A673 (cell line): ENCODE measurements at regions not wholly inside any gene's neighbourhood (a gene's known extent, or its start where the extent isn't known, plus 50 kb on each side); places are given as distances from the start of the nearest gene placed in this dataset.
"Not testable (repeated sequence)": the region's sequence is repeated elsewhere in the genome, so short reads cannot be mapped to it uniquely, and the experiment has no call there.

Experiments
- BruUV-seq: library from RNA; stranded (reverse); fragments of 400-500 nt; replicated peaks from 2 replicates; lab custom pipeline; 2021; lab: Mats Ljungman, UMichigan
- CTCF ChIA-PET: fragments of 300-600 bp; sonication (Branson Sonifier 250); formaldehyde crosslinking; loops from one replicate; lab custom pipeline; 2022; ENCODE audit warnings: antibody characterized with exemption; lab: Charles Lee
- POLR2A ChIA-PET: fragments of 300-600 bp; sonication (Branson Sonifier 250); formaldehyde crosslinking; loops from one replicate; lab custom pipeline; 2022; ENCODE audit warnings: antibody characterized with exemption; ENCODE audit not compliant: low non-redundant PET; lab: Charles Lee
- DNase-seq: peaks from one replicate; pipeline ENCODE4 v3.0.0-alpha.2; 2015; ENCODE audit warnings: low spot score
- H3K27ac ChIP-seq: fragments of 200-600 bp; sonication (generic); 2 replicates; pipeline ENCODE4 v1.5.1; 2016; ENCODE audit warnings: mixed run types, low read depth, mild to moderate bottlenecking, mixed read lengths, antibody characterized with exemption, low read length; ENCODE audit not compliant: poor library complexity, severe bottlenecking
- H3K27me3 ChIP-seq: fragments of 200-600 bp; sonication (generic); replicated peaks from 2 replicates; pipeline ENCODE4 v1.6.1; 2017; ENCODE audit warnings: mixed run types, low read depth, mild to moderate bottlenecking, mixed read lengths, antibody characterized with exemption, low read length; ENCODE audit not compliant: insufficient read depth, poor library complexity
- H3K36me3 ChIP-seq: fragments of 200-600 bp; sonication (generic); 2 replicates; pipeline ENCODE4 v1.6.1; 2016; ENCODE audit warnings: mixed run types, mild to moderate bottlenecking, mixed read lengths, antibody characterized with exemption, low read length; ENCODE audit not compliant: insufficient read depth, poor library complexity, severe bottlenecking
- H3K4me1 ChIP-seq: fragments of 200-600 bp; sonication (generic); 2 replicates; pipeline ENCODE4 v1.6.1; 2017; ENCODE audit warnings: mixed run types, mild to moderate bottlenecking, mixed read lengths, antibody characterized with exemption, low read length; ENCODE audit not compliant: insufficient read depth, poor library complexity, severe bottlenecking
- H3K4me3 ChIP-seq: fragments of 200-600 bp; sonication (generic); 2 replicates; pipeline ENCODE4 v1.5.1; 2016; ENCODE audit warnings: low read depth, mixed run types, mild to moderate bottlenecking, mixed read lengths, low read length; ENCODE audit not compliant: poor library complexity, severe bottlenecking
- H3K9me3 ChIP-seq: fragments of 200-600 bp; sonication (generic); 2 replicates; pipeline ENCODE4 v1.6.1; 2016; ENCODE audit warnings: mixed run types, low read depth, mild to moderate bottlenecking, mixed read lengths, antibody characterized with exemption, low read length; ENCODE audit not compliant: poor library complexity, severe bottlenecking
- EZH2 ChIP-seq: fragments of 200-600 bp; sonication (generic); IDR thresholded peaks from 2 replicates; pipeline ENCODE4 v1.6.1; 2017; ENCODE audit warnings: borderline replicate concordance, low read depth, mild to moderate bottlenecking, mixed read lengths, antibody characterized with exemption, low read length; ENCODE audit not compliant: poor library complexity, severe bottlenecking
- intact Hi-C: fragments of 100-400 bp; cut with micrococcal nuclease; formaldehyde crosslinking; loops from one replicate; pipeline ENCODE4 v1.10.0; 2022; ENCODE audit not compliant: unreplicated experiment
- TF ChIP-seq, protein P1 (sequence below): fragments of 300-800, 200-600 bp; sonication (generic); conservative IDR thresholded peaks from 2 replicates; pipeline ENCODE4 v1.5.1; 2017; ENCODE audit warnings: low read depth, mild to moderate bottlenecking, antibody characterized with exemption, low read length, moderate library complexity, mixed read lengths

- DNase-seq: no peak
- intact Hi-C loops: no loop called here
- H3K4me1 ChIP-seq: no peaks in the 10 kb centered on the region
- ChIA-PET POLR2A (interaction anchor here (0.6 kb wide), 1 partner anchor 31 kb away, joined by 3 read pairs; no protein-coding TSS in a partner anchor), CTCF (no interaction called here)
- H3K27ac ChIP-seq: no peak overlapping the region
- BruUV-seq: no TSS peak
- no peaks in the 10 kb centered on the region for H3K27me3 ChIP-seq
- no peak for TF ChIP-seq EZH2
- TF ChIP-seq, protein P1, sequence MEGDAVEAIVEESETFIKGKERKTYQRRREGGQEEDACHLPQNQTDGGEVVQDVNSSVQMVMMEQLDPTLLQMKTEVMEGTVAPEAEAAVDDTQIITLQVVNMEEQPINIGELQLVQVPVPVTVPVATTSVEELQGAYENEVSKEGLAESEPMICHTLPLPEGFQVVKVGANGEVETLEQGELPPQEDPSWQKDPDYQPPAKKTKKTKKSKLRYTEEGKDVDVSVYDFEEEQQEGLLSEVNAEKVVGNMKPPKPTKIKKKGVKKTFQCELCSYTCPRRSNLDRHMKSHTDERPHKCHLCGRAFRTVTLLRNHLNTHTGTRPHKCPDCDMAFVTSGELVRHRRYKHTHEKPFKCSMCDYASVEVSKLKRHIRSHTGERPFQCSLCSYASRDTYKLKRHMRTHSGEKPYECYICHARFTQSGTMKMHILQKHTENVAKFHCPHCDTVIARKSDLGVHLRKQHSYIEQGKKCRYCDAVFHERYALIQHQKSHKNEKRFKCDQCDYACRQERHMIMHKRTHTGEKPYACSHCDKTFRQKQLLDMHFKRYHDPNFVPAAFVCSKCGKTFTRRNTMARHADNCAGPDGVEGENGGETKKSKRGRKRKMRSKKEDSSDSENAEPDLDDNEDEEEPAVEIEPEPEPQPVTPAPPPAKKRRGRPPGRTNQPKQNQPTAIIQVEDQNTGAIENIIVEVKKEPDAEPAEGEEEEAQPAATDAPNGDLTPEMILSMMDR: no peak
- no peak overlapping the region for H3K4me3 ChIP-seq
- no peaks in the 10 kb centered on the region for H3K36me3 ChIP-seq
- no peaks in the 10 kb centered on the region for H3K9me3 ChIP-seq
These were observed 361.0 kb downstream of the CD83 start for GRCh38 chr6:14478381-14479225.

- intact Hi-C loops, H3K27ac ChIP-seq, H3K9me3 ChIP-seq, H3K4me1 ChIP-seq, H3K36me3 ChIP-seq, H3K4me3 ChIP-seq, DNase-seq, CTCF ChIA-PET, BruUV-seq, H3K27me3 ChIP-seq, POLR2A ChIA-PET: not testable (repeated sequence)
These were observed 364.4 kb downstream of the CD83 start for GRCh38 chr6:14481946-14482345.

- Histone ChIP-seq H3K36me3 (no peaks in the 10 kb centered on the region), H3K27me3 (no peaks in the 10 kb centered on the region), H3K27ac (no peak overlapping the region), H3K9me3 (peaks cover 14% of the 10 kb centered on the region), H3K4me1 (no peaks in the 10 kb centered on the region), H3K4me3 (no peak overlapping the region)
- CTCF ChIA-PET: no interaction called here
- no TSS peak for BruUV-seq
- POLR2A ChIA-PET: no interaction called here
- DNase-seq: no peak
- no peak for TF ChIP-seq EZH2
- TF ChIP-seq, protein P1: no peak
- intact Hi-C loops: no loop called here
These were observed 370.1 kb downstream of the CD83 start for GRCh38 chr6:14487625-14488024.
